Hematopoietic multipotent progenitor cell treated with erythropoietin and hydrocortisone succinate and interleukin-3 and kit ligand, for 4 days (in vitro differentiated cells): ENCODE measurements at regions not wholly inside any gene's neighbourhood (a gene's known extent, or its start where the extent isn't known, plus 50 kb on each side); places are given as distances from the start of the nearest gene placed in this dataset.

Source experiments
- DNase-seq: peaks from one replicate; pipeline ENCODE4 v3.0.0-alpha.2; 2015

DNA sequence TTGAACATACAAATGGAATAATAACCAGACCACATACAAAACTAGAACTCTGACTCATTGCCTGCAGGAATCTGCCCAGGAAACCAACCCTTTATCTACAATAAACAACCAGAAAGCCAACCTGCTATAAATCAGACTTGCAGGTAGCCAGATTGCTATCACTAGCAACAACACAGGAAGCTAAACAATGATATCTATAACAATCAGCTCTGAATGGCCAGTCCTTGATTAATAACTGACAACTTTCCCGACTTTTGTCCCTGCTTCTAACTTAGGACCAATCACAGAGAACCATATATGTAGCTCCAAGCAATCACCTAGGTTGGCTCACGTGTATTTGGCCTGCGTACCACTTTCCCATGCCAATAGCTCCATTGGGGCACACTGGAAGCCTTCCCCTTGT lies 470.8 kb downstream of the RIT2 start:
- DNase-seq, result no peak

DNA sequence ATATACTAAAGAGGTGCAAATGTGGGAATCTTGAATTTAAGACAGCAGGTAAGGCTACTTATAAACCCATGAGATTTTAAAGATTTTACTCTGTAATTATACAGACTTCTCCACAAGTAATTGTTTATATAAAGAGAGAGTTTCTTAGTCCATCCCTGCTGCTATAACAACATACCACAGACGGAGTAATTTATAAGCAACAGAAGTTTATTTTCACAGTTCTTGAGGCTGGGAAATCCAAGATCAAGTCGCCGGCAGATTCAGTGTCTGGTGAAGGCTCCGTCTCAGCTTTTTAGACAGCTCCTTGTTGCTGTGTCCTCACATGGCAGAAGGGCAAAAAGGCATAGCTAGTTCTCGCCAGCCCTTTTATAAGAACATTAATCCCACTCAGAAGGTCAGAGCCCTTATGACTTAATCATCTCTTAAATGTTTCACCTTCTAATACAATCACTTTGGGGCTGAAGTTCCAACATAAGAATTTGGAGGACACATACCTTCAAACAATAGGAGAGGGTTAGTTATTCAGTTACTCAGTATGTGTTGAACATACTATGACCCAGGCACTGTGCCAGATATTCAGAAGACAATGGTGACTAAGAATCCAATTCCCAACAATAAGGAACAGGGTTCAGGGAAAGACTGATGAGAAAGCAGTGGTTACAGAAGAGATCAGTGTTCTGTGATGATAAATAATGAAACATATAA lies 466.0 kb downstream of the RIT2 start:
- no peak for DNase-seq

DNA sequence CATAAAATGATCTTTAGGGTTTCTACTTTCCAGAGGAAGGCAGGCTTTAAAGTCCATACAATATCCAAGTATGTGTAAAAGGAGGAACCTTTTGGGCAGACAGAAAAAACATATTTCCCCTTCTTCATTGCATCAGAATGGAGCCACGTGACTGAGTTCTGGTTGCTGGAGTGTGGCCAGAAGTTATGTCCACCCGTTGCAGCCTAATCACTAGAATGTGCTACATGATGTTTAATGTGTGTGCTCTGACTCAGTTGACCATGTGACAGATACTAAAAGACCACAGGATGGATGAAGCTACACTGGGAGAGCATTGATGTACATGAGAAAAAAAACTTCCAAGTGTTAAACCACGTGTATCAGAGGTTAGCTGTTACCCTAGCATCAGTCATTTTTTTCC lies 460.9 kb downstream of the RIT2 start:
- peak; percentile 44 for DNase-seq

DNA sequence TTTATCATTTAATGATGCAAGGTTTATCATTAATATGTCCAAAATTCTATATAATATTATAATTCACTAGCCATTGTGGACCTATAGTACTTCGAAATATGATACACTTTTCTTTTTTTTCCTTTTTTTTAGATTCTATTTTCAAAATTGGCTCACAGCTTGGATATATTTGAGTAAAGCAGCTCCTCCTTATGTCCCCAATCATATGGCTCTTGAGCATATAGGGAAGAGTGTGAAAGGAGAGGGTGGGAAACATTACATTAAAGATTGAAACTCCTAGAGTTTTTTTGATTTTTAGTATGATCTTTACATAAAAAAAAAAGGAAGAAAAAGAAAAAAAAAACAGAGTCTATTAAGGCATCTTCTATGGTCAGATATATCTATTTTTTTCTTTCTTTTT lies 457.9 kb downstream of the RIT2 start:
- no peak for DNase-seq

DNA sequence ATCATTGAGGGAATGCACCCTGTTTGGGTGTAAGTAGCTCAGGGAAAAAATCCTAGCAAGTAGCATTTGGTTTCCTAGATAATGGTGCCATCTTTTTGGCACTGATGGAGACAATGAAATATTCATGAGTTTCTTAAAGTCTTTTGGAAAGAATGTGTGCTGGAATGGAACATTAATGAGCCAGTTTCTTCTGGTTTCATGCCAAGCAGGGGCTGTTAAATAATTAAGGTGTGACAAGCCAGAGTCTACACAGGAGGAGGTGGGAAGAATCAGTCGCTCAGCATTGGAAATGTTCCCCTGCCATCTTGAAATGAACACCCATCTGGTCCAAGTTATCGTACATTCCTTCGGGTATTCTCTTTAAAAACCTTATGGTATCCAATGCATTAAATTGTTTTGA lies 457.3 kb downstream of the RIT2 start:
- DNase-seq, result no peak

DNA sequence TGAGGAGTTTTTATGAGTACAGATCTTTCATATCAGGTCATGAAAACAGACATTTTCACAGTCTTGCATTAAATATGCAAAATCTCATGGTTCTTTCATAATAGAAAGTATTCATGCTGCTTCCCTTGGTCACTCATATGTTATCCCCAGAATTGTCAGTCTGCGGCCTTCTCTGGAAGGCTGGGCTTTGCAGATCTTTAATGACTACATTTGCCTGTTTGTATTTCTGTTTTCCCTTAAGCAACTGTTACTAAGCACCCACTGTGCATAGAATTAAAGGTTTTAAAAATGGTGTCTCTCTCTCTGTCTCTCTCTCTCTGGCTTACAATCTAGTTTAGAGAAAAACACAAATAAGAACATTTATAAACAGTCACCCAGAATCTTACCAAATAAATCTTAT lies 456.3 kb downstream of the RIT2 start:
- DNase-seq, result no peak

DNA sequence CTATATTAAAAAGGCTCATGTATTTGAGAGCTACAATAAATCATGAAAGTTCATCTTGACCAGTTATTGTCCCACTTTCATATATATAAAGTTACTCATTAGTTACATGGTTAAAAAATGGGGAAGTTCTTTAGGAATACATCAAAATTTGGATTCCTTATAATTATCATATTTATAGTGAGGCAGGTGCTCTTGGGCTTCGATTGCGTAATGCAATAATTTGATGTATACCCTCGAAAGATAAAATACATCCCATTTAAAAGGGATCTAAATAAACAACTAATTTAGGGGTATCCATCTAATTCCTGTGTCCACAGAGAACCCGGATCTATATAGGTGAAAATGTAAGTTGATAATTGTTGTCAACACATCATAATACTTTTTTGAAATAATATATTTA lies 444.6 kb downstream of the RIT2 start:
- DNase-seq, result no peak

DNA sequence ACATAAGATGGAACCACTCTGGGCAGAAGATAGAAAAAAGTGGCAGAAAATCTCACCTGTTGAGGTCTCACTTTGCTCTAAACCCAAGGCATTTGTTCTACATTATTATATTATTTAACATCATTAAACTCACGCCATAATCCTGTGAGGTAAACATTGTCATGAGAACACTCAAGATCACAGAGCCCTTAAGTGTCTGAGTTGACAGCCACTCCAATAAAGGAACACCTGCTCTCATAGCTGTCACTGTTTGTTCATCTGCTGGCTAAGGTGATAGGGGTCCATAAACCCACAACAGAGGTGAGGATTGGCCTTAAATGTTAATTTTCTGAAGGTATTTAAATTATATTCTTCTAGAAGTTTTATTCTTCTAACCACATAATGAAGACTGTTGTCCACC lies 439.7 kb downstream of the RIT2 start:
- DNase-seq, result no peak

DNA sequence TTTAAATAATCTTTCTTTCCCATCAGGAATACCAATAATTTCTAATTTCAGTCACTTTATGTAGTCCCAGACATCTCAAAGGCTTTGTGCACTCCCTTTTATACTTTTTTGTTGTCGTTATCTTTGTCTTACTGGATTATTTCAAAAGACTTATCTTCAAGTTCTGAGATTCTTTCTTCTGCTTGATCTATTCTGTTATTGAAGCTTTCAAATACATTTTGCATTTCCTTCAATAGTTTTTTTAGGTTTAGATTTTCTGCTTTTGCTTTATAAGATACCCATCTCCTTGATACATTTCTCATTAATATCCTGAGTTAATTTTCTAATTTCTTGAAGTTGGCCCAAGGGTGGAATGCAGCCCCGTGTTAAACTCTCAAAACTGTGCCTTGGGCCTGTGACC lies 432.4 kb downstream of the RIT2 start:
- no peak for DNase-seq

DNA sequence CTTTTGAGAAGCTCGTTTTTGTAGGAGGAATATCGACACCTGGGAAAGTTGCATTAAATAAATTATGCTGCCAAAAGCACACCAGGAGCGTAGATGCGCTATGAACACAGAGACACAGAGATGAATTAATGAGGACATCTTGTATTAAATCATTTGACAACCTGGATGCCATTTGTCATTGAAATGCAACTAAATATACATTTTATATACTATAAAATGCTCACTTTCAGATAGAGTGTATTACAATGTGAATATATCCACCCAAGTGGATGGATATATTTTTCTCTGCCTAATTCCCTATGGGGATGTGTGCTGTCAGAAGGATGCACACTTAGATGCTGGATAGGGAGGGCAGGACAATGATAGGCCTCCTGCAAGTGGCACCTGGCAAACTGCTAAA lies 426.2 kb downstream of the RIT2 start:
- DNase-seq, result no peak
